ENCODE measurements at regions not wholly inside any gene's neighbourhood (a gene's known extent, or its start where the extent isn't known, plus 50 kb on each side); places are given as distances from the start of the nearest gene placed in this dataset.
"Not testable (repeated sequence)": the region's sequence is repeated elsewhere in the genome, so short reads cannot be mapped to it uniquely, and the experiment has no call there.

GRCh38 chr13:53101883-53102282, 73.3 kb downstream of the OLFM4 start:
- no peak for DNase-seq

GRCh38 chr13:53104136-53104535, 75.5 kb downstream of the OLFM4 start:
- no peak for DNase-seq

- no peak for DNase-seq
These were observed 76.9 kb downstream of the OLFM4 start for GRCh38 chr13:53105477-53105876.

- no peak for DNase-seq
These were observed 77.3 kb downstream of the OLFM4 start for GRCh38 chr13:53105890-53106289.

GRCh38 chr13:53110181-53110580, 81.6 kb downstream of the OLFM4 start:
- DNase-seq, result no peak

GRCh38 chr13:53110614-53111013, 82.0 kb downstream of the OLFM4 start:
- no peak for DNase-seq

GRCh38 chr13:53112522-53112921, 83.9 kb downstream of the OLFM4 start:
- DNase-seq, result no peak

GRCh38 chr13:53117048-53117447, 88.4 kb downstream of the OLFM4 start:
- DNase-seq, result not testable (repeated sequence)

GRCh38 chr13:53121131-53121773, 92.6 kb downstream of the OLFM4 start:
- DNase-seq, result no peak

- no peak for DNase-seq
These were observed 93.3 kb downstream of the OLFM4 start for GRCh38 chr13:53121919-53122318.

- DNase-seq, result no peak
These were observed 94.9 kb downstream of the OLFM4 start for GRCh38 chr13:53123536-53123935.

GRCh38 chr13:53124623-53125022, 96.0 kb downstream of the OLFM4 start:
- no peak for DNase-seq

- no peak for DNase-seq
These were observed 98.2 kb downstream of the OLFM4 start for GRCh38 chr13:53126841-53127245.

GRCh38 chr13:53127373-53127772, 98.8 kb downstream of the OLFM4 start:
- DNase-seq, result no peak

GRCh38 chr13:53129864-53130393, 101.3 kb downstream of the OLFM4 start:
- DNase-seq, result no peak

GRCh38 chr13:53131361-53131760, 102.7 kb downstream of the OLFM4 start:
- DNase-seq, result peak; percentile 41

GRCh38 chr13:53135301-53135700, 106.7 kb downstream of the OLFM4 start:
- no peak for DNase-seq

- DNase-seq, result no peak
These were observed 108.1 kb downstream of the OLFM4 start for GRCh38 chr13:53136554-53137215.

- DNase-seq, result no peak
These were observed 109.2 kb downstream of the OLFM4 start for GRCh38 chr13:53137779-53138178.

- DNase-seq, result no peak
These were observed 109.9 kb downstream of the OLFM4 start for GRCh38 chr13:53138376-53139036.

GRCh38 chr13:53141336-53141735, 112.7 kb downstream of the OLFM4 start:
- DNase-seq, result no peak

- DNase-seq, result no peak
These were observed 113.7 kb downstream of the OLFM4 start for GRCh38 chr13:53142306-53142705.

GRCh38 chr13:53143757-53144339, 115.2 kb downstream of the OLFM4 start:
- DNase-seq, result no peak

- DNase-seq, result no peak
These were observed 116.2 kb downstream of the OLFM4 start for GRCh38 chr13:53144826-53145225.

All from DMS 273 treated with DMSO at 0.1 percent for 48 hours (cell line).